Activated CD4-positive, alpha-beta T cell treated with anti-CD3 and anti-CD28 coated beads, Interleukin-2, amount 10 ng/mL, durations not matched to agents 7 days and 5 days (primary cell): ENCODE measurements at regions not wholly inside any gene's neighbourhood (a gene's known extent, or its start where the extent isn't known, plus 50 kb on each side); places are given as distances from the start of the nearest gene placed in this dataset.
A peak's percentile ranks its signal among the peaks of the same experiment; 100 is the strongest.

Experiments used
- CTCF ChIA-PET: fragments of 350-600 bp; sonication (Branson Sonifier 250); formaldehyde crosslinking; loops from one replicate; lab custom pipeline; 2021; ENCODE audit warnings: antibody characterized with exemption; lab: Charles Lee
- POLR2A ChIA-PET: fragments of 350-600 bp; sonication (Branson Sonifier 250); formaldehyde crosslinking; loops from one replicate; lab custom pipeline; 2021; ENCODE audit warnings: antibody characterized with exemption; lab: Charles Lee
- DNase-seq: peaks from one replicate; pipeline ENCODE4 v3.0.0-alpha.2; 2020
- H3K27ac Mint-ChIP-seq: one replicate; pipeline ENCODE4 v1.8.0; 2021; ENCODE audit warnings: mild to moderate bottlenecking, moderate library complexity, mixed read lengths
- H3K27me3 Mint-ChIP-seq: one replicate; pipeline ENCODE4 v1.8.0; 2021; ENCODE audit warnings: mixed read lengths
- H3K36me3 Mint-ChIP-seq: one replicate; pipeline ENCODE4 v1.8.0; 2021; ENCODE audit warnings: low read depth, mixed read lengths
- H3K4me1 Mint-ChIP-seq: one replicate; pipeline ENCODE4 v1.8.0; 2021; ENCODE audit warnings: mixed read lengths
- H3K4me3 Mint-ChIP-seq: one replicate; pipeline ENCODE4 v1.8.0; 2021; ENCODE audit warnings: mild to moderate bottlenecking, moderate library complexity, mixed read lengths
- H3K9me3 Mint-ChIP-seq: one replicate; pipeline ENCODE4 v1.8.0; 2021; ENCODE audit warnings: mixed read lengths

DNA sequence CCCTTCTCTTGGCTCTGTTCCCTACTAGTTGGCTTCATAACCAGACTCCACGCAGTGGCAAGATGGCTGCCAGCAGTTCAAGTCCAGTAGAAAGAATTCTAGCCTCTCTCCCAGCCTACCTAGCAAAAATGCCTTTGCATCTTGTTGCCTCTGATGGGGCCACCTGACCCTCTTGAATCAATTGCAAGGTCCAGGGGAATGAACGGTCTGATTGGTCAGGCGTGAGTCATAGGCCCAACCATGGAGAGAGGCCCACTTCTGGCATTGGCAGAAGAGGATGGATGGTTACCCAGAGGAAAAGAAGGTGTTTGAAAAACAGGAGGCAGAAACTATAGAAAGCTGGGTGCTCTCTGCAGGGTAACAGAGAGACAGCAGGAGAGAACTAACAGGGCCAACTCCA is 622.6 kb downstream of the CCDC171 start:
- Mint-ChIP-seq H3K27me3 (no peaks in the 10 kb centered on the region), H3K36me3 (no peaks in the 10 kb centered on the region), H3K4me1 (peaks cover 2% of the 10 kb centered on the region), H3K9me3 (no peaks in the 10 kb centered on the region), H3K4me3 (no peak overlapping the region), H3K27ac (no peak overlapping the region)
- DNase-seq: no peak
- ChIA-PET CTCF (no interaction called here), POLR2A (no interaction called here)

DNA sequence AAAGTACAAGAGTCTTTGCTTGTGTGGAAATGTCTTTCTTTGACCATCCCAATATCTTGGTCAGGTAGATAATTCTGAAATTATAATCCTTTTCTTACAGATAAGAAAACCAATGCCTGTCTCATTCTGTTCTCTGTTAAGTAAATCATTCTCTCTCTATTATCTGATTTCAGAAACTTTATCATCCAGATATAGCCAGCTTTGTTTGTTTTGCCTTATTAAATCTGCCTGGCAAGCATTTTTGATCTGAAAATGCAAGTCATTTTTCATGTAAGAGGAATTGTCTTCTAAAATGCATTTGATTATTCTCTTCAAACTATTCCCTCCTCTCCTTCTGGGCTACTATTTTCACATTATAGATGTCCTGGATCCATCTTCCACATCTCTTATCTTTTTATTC is 625.5 kb downstream of the CCDC171 start:
- Mint-ChIP-seq H3K36me3 (no peaks in the 10 kb centered on the region), H3K27me3 (no peaks in the 10 kb centered on the region), H3K9me3 (no peaks in the 10 kb centered on the region), H3K4me3 (no peak overlapping the region), H3K4me1 (peaks cover 2% of the 10 kb centered on the region), H3K27ac (no peak overlapping the region)
- DNase-seq: no peak
- CTCF ChIA-PET: no interaction called here
- POLR2A ChIA-PET: no interaction called here

DNA sequence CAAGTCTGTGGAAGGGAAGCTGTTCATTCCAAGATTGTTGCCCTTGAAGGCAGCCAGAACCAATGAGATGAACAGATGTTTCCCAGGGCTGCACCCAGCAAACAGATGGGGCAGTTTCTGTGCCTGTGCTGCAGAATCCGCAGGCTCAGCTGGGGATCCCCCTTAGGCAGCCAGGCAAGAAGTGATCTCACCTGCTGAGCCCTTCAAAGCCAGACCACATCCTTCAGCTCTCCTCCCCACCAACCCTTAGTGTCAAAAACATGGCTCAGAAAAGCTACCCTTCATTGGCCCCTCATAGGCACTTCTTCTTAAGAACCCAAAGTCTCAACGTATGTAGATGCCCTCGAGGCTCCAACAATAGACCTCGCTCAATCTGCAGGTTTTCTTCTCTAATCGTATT is 626.7 kb downstream of the CCDC171 start:
- no peaks in the 10 kb centered on the region for H3K9me3 Mint-ChIP-seq
- H3K4me1 Mint-ChIP-seq: peaks cover 2% of the 10 kb centered on the region
- DNase-seq: no peak
- H3K27me3 Mint-ChIP-seq: no peaks in the 10 kb centered on the region
- ChIA-PET CTCF (interaction anchor here (0.5 kb wide), 1 partner anchor 1236 kb away, joined by 4 read pairs; no protein-coding TSS in a partner anchor), POLR2A (no interaction called here)
- no peaks in the 10 kb centered on the region for H3K36me3 Mint-ChIP-seq
- no peak overlapping the region for H3K27ac Mint-ChIP-seq
- H3K4me3 Mint-ChIP-seq: no peak overlapping the region

DNA sequence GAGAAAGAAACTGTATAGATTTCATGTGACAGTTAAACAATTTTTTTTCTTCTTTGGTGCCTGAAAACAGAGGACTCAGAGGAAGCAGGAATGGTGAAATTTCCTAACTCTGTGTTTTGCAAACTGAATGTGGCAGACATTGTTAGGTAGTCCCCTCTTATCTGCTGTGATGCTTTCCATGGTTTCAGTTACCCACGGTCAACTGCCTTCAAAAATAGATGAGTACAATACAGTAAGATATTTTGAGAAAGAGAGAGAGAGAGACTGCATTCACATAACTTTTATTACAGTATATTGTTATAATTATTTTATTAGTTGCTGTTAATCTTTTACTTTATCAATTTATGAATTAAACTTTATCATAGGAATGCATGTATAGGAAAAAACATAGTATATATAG is 627.2 kb downstream of the CCDC171 start:
- ChIA-PET CTCF (no interaction called here), POLR2A (interaction anchor here (0.5 kb wide), 1 partner anchor 1431 kb away, joined by 3 read pairs; no protein-coding TSS in a partner anchor)
- Mint-ChIP-seq H3K36me3 (no peaks in the 10 kb centered on the region), H3K27me3 (no peaks in the 10 kb centered on the region), H3K4me3 (no peak overlapping the region), H3K9me3 (no peaks in the 10 kb centered on the region), H3K4me1 (peaks cover 2% of the 10 kb centered on the region), H3K27ac (no peak overlapping the region)
- no peak for DNase-seq

DNA sequence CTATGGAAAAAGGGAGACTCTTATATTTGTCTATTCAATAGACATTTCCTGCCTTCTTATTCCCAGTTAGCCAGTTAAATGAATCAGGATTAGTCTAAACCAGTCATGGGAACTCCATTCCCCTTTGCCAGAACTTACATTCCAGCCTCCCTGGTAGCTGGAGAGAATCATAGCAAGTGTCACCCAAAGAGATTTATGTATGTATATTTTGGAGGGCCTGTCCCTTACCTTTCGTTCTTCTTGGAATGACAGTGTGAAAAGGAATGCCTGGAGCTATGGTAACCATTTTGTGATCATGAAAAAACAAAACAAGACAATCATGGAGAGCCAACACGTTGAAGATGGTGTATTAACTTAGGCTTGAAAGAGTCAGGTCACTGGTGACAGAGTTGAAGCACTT is 627.7 kb downstream of the CCDC171 start:
- H3K27me3 Mint-ChIP-seq: no peaks in the 10 kb centered on the region
- POLR2A ChIA-PET: interaction anchor here (0.5 kb wide), 1 partner anchor 1431 kb away, joined by 3 read pairs; no protein-coding TSS in a partner anchor
- no peak overlapping the region for H3K4me3 Mint-ChIP-seq
- no peak overlapping the region for H3K27ac Mint-ChIP-seq
- CTCF ChIA-PET: no interaction called here
- peaks cover 2% of the 10 kb centered on the region for H3K4me1 Mint-ChIP-seq
- no peaks in the 10 kb centered on the region for H3K36me3 Mint-ChIP-seq
- no peak for DNase-seq
- H3K9me3 Mint-ChIP-seq: no peaks in the 10 kb centered on the region

DNA sequence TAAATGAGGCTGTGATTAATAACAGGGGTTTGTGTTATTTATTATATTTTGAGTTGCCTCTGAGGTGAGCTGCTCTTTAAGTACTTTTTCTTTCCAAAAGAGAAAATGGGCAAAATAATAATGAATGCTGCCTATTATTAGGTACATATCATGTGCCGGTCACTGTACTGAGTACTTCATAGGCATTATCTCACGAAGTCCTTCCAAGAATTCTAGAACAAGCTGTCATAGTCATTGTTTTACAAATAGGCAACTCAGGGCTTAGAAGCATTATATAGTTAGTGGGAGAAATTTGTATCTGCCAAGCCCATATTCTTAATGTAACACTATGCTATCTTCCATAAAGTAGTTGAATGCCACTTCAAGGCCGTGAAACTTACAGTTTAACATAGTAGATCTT is 628.7 kb downstream of the CCDC171 start:
- H3K27me3 Mint-ChIP-seq: no peaks in the 10 kb centered on the region
- peaks cover 2% of the 10 kb centered on the region for H3K4me1 Mint-ChIP-seq
- no peak overlapping the region for H3K4me3 Mint-ChIP-seq
- H3K36me3 Mint-ChIP-seq: no peaks in the 10 kb centered on the region
- DNase-seq: no peak
- ChIA-PET CTCF (no interaction called here), POLR2A (no interaction called here)
- no peaks in the 10 kb centered on the region for H3K9me3 Mint-ChIP-seq
- H3K27ac Mint-ChIP-seq: no peak overlapping the region

DNA sequence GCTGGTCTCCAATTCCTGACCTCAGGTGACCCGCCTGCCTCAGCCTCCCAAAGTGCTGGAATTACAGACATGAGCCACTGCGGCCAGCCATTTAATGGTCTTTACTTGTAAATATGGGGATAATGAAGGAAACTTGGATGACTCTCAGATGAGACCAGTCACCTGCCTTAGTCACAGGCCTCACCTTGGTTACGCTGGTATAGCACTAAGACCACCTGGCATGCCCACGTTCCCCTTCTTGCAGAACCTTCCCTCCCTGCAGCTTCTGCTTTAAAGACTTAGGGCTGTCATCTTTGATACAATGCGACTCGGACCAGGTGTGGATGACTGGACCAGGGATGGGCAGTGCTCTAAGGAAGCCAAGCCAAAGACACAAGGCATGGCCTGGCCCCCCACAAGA is 629.9 kb downstream of the CCDC171 start:
- Mint-ChIP-seq H3K27ac (no peak overlapping the region), H3K4me3 (no peak overlapping the region), H3K9me3 (no peaks in the 10 kb centered on the region), H3K36me3 (no peaks in the 10 kb centered on the region), H3K27me3 (no peaks in the 10 kb centered on the region), H3K4me1 (peaks cover 2% of the 10 kb centered on the region)
- CTCF ChIA-PET: no interaction called here
- no peak for DNase-seq
- POLR2A ChIA-PET: no interaction called here

DNA sequence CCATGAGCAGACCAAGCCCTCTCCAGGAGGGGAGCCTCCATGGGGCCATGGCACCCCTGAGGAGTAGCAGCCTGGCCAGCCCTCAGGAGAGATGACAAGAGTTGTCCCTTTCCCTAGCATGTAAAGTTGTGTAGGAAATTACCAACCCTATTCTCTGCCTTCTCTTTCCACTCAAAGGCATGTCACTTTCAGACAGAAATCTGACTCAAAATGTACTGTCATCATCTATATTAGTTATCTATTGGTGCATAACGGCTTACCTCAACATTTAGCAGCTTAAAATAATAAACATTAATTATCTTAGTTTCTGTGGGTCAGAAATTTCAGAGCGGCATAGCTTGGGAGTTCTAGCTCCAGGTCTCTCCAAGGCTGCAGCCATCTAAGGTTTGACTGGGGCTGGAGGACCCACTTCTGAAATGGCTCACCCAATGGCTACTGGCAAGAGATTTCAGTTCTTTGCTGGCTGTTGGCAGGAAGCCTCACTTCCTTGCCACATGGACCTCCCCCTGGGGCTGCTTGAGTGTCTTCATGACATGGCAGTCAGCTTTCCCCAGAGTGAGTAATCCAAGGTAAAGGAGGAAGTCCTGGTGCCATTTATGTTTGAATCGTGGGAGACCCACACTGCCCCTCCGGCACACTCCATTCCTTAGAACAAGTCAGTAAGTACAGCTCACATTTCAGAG is 632.3 kb downstream of the CCDC171 start:
- no peak overlapping the region for H3K27ac Mint-ChIP-seq
- POLR2A ChIA-PET: no interaction called here
- CTCF ChIA-PET: no interaction called here

DNA sequence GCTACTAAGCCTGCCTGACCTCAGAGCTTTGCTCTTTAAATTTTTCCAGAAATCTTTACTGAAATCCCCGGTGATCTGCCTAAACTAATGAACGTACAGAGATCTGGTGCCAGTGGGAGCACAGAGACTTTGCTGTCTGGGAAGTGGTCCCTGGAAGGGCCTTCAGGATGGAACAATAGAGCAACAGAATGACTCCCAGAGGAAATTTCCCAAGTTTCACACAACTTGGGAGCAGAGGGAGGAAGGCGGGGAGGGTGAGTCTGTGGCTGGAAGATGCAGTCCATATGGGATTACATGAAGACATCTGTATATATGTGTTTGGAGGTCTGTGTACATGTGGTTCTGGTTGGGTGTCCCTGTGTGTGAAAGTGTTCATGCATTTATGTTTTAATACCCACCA is 638.3 kb downstream of the CCDC171 start:
- ChIA-PET POLR2A (interaction anchor here (0.6 kb wide), 1 partner anchor 443 kb away, joined by 4 read pairs; no protein-coding TSS in a partner anchor), CTCF (no interaction called here)
- no peak overlapping the region for H3K4me3 Mint-ChIP-seq
- H3K4me1 Mint-ChIP-seq: no peaks in the 10 kb centered on the region
- H3K9me3 Mint-ChIP-seq: peaks cover 3% of the 10 kb centered on the region
- H3K27me3 Mint-ChIP-seq: no peaks in the 10 kb centered on the region
- no peak overlapping the region for H3K27ac Mint-ChIP-seq
- DNase-seq: no peak
- no peaks in the 10 kb centered on the region for H3K36me3 Mint-ChIP-seq

More for the DNA sequence above, 632.3 kb downstream of the CCDC171 start:
- Mint-ChIP-seq H3K36me3 (no peaks in the 10 kb centered on the region), H3K9me3 (peaks cover 3% of the 10 kb centered on the region), H3K27me3 (no peaks in the 10 kb centered on the region), H3K4me3 (no peak overlapping the region), H3K4me1 (no peaks in the 10 kb centered on the region)
- DNase-seq: no peak

DNA sequence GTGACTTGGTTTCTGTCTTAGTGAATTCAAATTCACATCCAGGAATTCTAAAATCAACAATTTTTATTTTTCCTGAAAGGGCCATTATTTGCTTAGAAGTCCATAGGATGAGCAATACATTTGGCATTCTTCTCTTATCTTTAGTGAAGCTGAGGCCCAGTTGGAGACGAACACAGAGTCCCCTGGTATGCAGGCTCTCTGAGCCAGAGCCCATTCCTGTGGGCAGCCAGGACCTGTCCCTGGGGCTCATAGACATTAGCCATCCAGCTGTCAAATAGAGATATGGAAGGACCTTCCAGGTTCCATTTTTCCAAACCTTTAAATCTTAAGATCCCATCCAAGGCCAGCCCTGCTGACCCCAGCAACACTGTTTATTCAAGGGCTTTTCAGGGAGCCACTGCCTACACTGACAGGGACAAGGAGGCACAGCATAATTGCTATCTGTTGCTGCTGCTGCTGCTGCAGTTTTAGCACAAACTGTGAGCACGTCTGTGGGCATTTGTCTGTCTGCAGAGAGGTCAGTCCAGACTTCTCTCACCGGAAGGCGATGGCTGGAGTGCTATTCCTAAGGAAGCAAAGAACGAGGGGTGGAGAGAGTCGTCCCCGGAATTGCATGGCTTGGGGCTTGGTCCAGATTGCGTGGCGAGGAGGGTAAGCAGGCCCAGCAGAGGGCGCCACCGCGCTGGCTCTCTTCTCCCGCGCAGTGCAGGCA is 639.0 kb downstream of the CCDC171 start:
- CTCF ChIA-PET: no interaction called here
- DNase-seq: peak; percentile 24
- Mint-ChIP-seq H3K36me3 (no peaks in the 10 kb centered on the region), H3K4me3 (no peak overlapping the region), H3K27ac (no peak overlapping the region), H3K9me3 (peaks cover 3% of the 10 kb centered on the region), H3K4me1 (no peaks in the 10 kb centered on the region), H3K27me3 (no peaks in the 10 kb centered on the region)
- POLR2A ChIA-PET: no interaction called here

DNA sequence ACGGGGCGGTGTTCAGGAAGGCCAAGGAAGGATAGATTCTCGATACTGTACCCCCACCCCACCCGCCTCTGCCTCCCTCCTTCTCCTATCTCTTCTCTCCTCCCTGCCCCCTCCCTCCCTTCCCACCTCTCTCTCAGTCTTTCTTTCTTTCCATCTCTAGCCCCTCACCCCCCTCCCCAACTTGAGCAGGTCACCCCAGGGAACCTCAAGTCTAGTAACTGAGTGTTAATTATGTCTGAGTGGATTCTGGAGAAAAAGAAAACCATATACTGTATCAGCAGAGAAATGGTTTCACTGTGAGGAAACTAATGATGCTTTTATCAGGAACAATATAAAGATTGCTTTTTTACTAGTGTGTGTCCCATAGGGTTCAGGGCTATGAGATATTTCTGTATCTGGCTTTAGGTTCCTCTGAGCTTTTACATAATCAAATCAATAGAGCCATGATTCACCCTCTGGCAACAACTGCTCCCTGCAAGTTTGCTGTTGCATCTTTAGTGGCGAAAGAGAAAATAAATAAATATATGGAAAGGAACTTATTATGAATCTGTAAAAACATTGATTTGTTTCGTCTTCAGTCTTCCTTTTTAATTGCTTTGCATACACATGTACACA is 639.7 kb downstream of the CCDC171 start:
- no peak for DNase-seq
- Mint-ChIP-seq H3K4me1 (no peaks in the 10 kb centered on the region), H3K4me3 (no peak overlapping the region), H3K27me3 (no peaks in the 10 kb centered on the region), H3K27ac (no peak overlapping the region), H3K36me3 (no peaks in the 10 kb centered on the region), H3K9me3 (peaks cover 3% of the 10 kb centered on the region)
- ChIA-PET POLR2A (no interaction called here), CTCF (no interaction called here)

DNA sequence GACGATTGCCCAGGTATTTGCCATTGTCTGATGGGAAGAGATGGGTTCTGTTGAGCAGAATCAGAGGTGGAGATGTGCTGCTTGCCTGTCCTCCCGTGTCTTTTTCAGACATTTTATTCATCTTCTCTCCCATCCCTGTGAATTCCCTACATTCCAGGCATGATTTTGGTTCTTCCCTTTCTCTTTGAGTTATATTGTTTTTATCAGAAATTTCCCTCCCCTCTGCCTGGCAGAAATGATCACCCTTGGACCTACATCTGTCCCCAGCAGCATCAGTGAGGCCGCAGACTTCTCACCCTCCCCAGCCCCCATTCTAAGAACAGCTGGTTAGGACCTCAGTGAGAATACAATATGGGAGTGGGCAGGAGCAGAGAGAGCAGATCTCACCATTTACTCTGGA is 640.2 kb downstream of the CCDC171 start:
- Mint-ChIP-seq H3K4me3 (no peak overlapping the region), H3K27me3 (no peaks in the 10 kb centered on the region), H3K36me3 (no peaks in the 10 kb centered on the region), H3K4me1 (no peaks in the 10 kb centered on the region), H3K9me3 (peaks cover 3% of the 10 kb centered on the region), H3K27ac (no peak overlapping the region)
- ChIA-PET POLR2A (no interaction called here), CTCF (no interaction called here)
- DNase-seq: no peak

DNA sequence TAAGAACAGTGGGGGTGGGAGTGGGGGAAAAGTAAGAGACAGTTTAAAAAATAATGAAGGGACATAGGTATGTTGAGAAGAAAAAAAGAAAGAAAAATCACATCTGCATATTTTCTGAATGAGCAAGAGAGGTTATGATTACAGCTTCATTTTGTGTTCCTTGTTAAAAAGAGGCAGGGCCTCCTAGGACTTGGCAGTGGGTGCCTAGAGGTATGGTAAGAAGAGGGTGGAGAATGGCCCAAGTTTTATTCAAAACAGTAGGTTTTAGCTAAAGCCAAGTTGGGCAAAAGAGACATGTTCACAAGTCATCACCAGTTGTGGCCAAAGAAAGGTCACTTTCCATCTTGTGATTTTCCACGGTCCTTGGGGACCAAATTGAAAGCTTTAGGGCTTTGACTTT is 643.4 kb downstream of the CCDC171 start:
- POLR2A ChIA-PET: no interaction called here
- H3K9me3 Mint-ChIP-seq: no peaks in the 10 kb centered on the region
- H3K27me3 Mint-ChIP-seq: no peaks in the 10 kb centered on the region
- no peaks in the 10 kb centered on the region for H3K36me3 Mint-ChIP-seq
- no peaks in the 10 kb centered on the region for H3K4me1 Mint-ChIP-seq
- CTCF ChIA-PET: no interaction called here
- no peak for DNase-seq
- no peak overlapping the region for H3K4me3 Mint-ChIP-seq
- no peak overlapping the region for H3K27ac Mint-ChIP-seq
